WERI-Rb-1 (cell line): ENCODE measurements at regions not wholly inside any gene's neighbourhood (a gene's known extent, or its start where the extent isn't known, plus 50 kb on each side); places are given as distances from the start of the nearest gene placed in this dataset.

Experiments used
- DNase-seq: peaks from one replicate; pipeline ENCODE4 v3.0.0-alpha.2; 2020
- H3K27ac ChIP-seq: fragments of 250-450 bp; sonication (Bioruptor Pico); 2 replicates; pipeline ENCODE4 v1.5.1; 2020; ENCODE audit warnings: mild to moderate bottlenecking, moderate library complexity
- H3K27me3 ChIP-seq: fragments of 250-450 bp; sonication (Bioruptor Pico); 2 replicates; pipeline ENCODE4 v1.5.1; 2021; ENCODE audit warnings: mild to moderate bottlenecking, low read depth, moderate library complexity; ENCODE audit not compliant: insufficient read depth, severe bottlenecking
- H3K36me3 ChIP-seq: fragments of 250-450 bp; sonication (Bioruptor Pico); 2 replicates; pipeline ENCODE4 v1.5.1; 2020; ENCODE audit warnings: mild to moderate bottlenecking, moderate library complexity
- H3K4me3 ChIP-seq: 2 replicates; pipeline ENCODE4 v1.5.1; 2011; ENCODE audit warnings: low read depth, mild to moderate bottlenecking, control low read depth, low read length
- H3K9me3 ChIP-seq: fragments of 250-450 bp; sonication (Bioruptor Pico); 2 replicates; pipeline ENCODE4 v1.5.1; 2021; ENCODE audit warnings: mild to moderate bottlenecking, moderate library complexity; ENCODE audit not compliant: severe bottlenecking
- CTCF ChIP-seq: IDR thresholded peaks from 2 replicates; pipeline ENCODE4 v1.5.1; 2011; ENCODE audit warnings: low read depth, mild to moderate bottlenecking, control low read depth, inconsistent platforms, low read length

- Histone ChIP-seq H3K36me3 (no peaks in the 10 kb centered on the region), H3K4me3 (no peak overlapping the region), H3K27me3 (peaks cover 53% of the 10 kb centered on the region), H3K27ac (no peak overlapping the region), H3K9me3 (no peaks in the 10 kb centered on the region)
- no peak for DNase-seq
- peak; percentile 45 for TF ChIP-seq CTCF
Observed at GRCh38 chr9:85142968-85143367, 473.4 kb downstream of the NTRK2 start.

GRCh38 chr9:85142496-85142911 is 473.0 kb downstream of the NTRK2 start:
- no peak for DNase-seq
- Histone ChIP-seq H3K27ac (no peak overlapping the region), H3K9me3 (no peaks in the 10 kb centered on the region), H3K27me3 (peaks cover 56% of the 10 kb centered on the region), H3K4me3 (no peak overlapping the region), H3K36me3 (no peaks in the 10 kb centered on the region)
- no peak for TF ChIP-seq CTCF

GRCh38 chr9:85137696-85138095 is 468.2 kb downstream of the NTRK2 start:
- peaks cover 50% of the 10 kb centered on the region for H3K27me3 ChIP-seq
- H3K27ac ChIP-seq: no peak overlapping the region
- H3K9me3 ChIP-seq: no peaks in the 10 kb centered on the region
- no peak for DNase-seq
- TF ChIP-seq CTCF: no peak
- H3K36me3 ChIP-seq: no peaks in the 10 kb centered on the region
- H3K4me3 ChIP-seq: no peak overlapping the region

GRCh38 chr9:85136987-85137386 is 467.5 kb downstream of the NTRK2 start:
- Histone ChIP-seq H3K27ac (no peak overlapping the region), H3K36me3 (no peaks in the 10 kb centered on the region), H3K27me3 (peaks cover 49% of the 10 kb centered on the region), H3K9me3 (no peaks in the 10 kb centered on the region), H3K4me3 (no peak overlapping the region)
- TF ChIP-seq CTCF: no peak
- DNase-seq: no peak

- DNase-seq: no peak
Observed at GRCh38 chr9:85136507-85136906, 467.0 kb downstream of the NTRK2 start.

More at GRCh38 chr9:85136507-85136906, 467.0 kb downstream of the NTRK2 start:
- no peaks in the 10 kb centered on the region for H3K9me3 ChIP-seq
- H3K36me3 ChIP-seq: no peaks in the 10 kb centered on the region
- TF ChIP-seq CTCF: no peak
- H3K4me3 ChIP-seq: no peak overlapping the region
- no peak overlapping the region for H3K27ac ChIP-seq
- H3K27me3 ChIP-seq: peaks cover 49% of the 10 kb centered on the region
